NCI-H1694 (cell line): ENCODE measurements at regions not wholly inside any gene's neighbourhood (a gene's known extent, or its start where the extent isn't known, plus 50 kb on each side); places are given as distances from the start of the nearest gene placed in this dataset.
"Not testable (repeated sequence)": the region's sequence is repeated elsewhere in the genome, so short reads cannot be mapped to it uniquely, and the experiment has no call there.

Source experiments
- DNase-seq: peaks from one replicate; lab custom pipeline; 2025; lab: John Stamatoyannopoulos, UW

GRCh38 chr5:125476901-125477585, 730.6 kb upstream of the ZNF608 start:
- no peak for DNase-seq

- DNase-seq, result no peak
These were observed 731.1 kb upstream of the ZNF608 start for GRCh38 chr5:125477586-125477975.

GRCh38 chr5:125478599-125478998, 732.2 kb upstream of the ZNF608 start:
- no peak for DNase-seq

- DNase-seq, result no peak
These were observed 734.5 kb upstream of the ZNF608 start for GRCh38 chr5:125480911-125481310.

GRCh38 chr5:125481506-125482465, 735.3 kb upstream of the ZNF608 start:
- no peak for DNase-seq

GRCh38 chr5:125483609-125484008, 737.2 kb upstream of the ZNF608 start:
- DNase-seq, result no peak

- DNase-seq, result no peak
These were observed 737.9 kb upstream of the ZNF608 start for GRCh38 chr5:125484272-125484741.

- DNase-seq, result peak; percentile 76
These were observed 738.6 kb upstream of the ZNF608 start for GRCh38 chr5:125484742-125485641.

GRCh38 chr5:125485771-125486170, 739.3 kb upstream of the ZNF608 start:
- no peak for DNase-seq

GRCh38 chr5:125486634-125487033, 740.2 kb upstream of the ZNF608 start:
- no peak for DNase-seq

GRCh38 chr5:125487231-125487630, 740.8 kb upstream of the ZNF608 start:
- no peak for DNase-seq

- not testable (repeated sequence) for DNase-seq
These were observed 741.2 kb upstream of the ZNF608 start for GRCh38 chr5:125487652-125488051.

- no peak for DNase-seq
These were observed 742.7 kb upstream of the ZNF608 start for GRCh38 chr5:125489146-125489545.

- no peak for DNase-seq
These were observed 745.6 kb upstream of the ZNF608 start for GRCh38 chr5:125491986-125492492.

GRCh38 chr5:125492977-125493376, 746.5 kb upstream of the ZNF608 start:
- DNase-seq, result no peak

- DNase-seq, result no peak
These were observed 750.0 kb upstream of the ZNF608 start for GRCh38 chr5:125496393-125496792.

GRCh38 chr5:125497651-125498050, 751.2 kb upstream of the ZNF608 start:
- DNase-seq, result no peak

GRCh38 chr5:125499636-125500332, 753.3 kb upstream of the ZNF608 start:
- DNase-seq, result no peak

GRCh38 chr5:125501396-125501795, 755.0 kb upstream of the ZNF608 start:
- DNase-seq, result no peak

GRCh38 chr5:125503946-125504345, 757.5 kb upstream of the ZNF608 start:
- no peak for DNase-seq

- DNase-seq, result no peak
These were observed 758.7 kb upstream of the ZNF608 start for GRCh38 chr5:125505115-125505514.
